ENCODE measurements at regions not wholly inside any gene's neighbourhood (a gene's known extent, or its start where the extent isn't known, plus 50 kb on each side); places are given as distances from the start of the nearest gene placed in this dataset.

DNA sequence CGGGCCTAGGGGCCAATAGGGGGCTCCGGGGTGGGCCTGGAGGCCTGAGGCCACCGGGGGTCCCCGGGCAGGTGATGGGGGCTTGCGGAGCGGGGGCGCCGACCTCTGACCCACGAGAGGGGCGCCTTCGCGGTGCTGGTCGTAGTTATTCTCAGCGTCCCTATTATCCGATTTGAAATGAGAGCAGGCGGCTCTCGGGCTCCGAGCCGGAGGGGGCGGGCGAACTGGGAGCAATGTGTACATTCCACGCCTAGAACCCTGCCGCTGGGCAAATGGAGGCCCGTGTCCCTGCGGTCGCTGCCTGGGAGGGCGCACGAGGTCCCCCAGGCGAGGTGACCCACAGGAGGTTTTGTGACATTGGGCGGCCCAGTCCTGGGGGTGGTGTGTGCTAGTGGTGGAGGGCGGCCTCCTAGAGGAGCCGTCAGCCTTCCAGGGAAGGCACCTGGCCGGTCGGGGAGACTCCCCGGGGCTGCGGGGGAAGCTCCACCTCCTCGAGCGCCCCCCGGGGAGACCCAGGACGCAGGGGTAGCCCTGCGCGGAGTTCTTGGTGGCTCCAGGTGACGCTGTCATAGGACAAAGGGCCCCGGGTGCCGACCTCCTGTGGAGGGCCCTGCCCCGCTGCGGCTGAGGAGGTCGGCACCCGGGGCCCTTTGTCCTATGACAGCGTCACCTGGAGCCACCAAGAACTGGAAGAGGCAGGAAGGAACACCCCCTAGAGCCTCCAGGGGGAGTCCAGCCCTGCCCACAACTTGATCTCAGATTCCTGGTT lies 102.6 kb upstream of the PRKX start:
- Histone ChIP-seq H3K27me3 (ENCODE audit: control insufficient read depth in 4 of 4, insufficient read depth in 4 of 4, low read length in 3 of 4) (no peaks in the 10 kb centered on the region), H3K9ac (ENCODE audit: low read depth in 1 of 2, low read length in 2 of 2) (peak overlapping the region; percentile 3 to 74), H3K27ac (ENCODE audit: low read depth in 1 of 2, low read length in 2 of 2) (peak overlapping the region; percentile 81 to 95), H3K9me3 (ENCODE audit: control insufficient read depth in 4 of 4, low read length in 3 of 4) (no peaks in the 10 kb centered on the region), H3K4me1 (ENCODE audit: control insufficient read depth in 4 of 4, insufficient read depth in 4 of 4, low read length in 3 of 4) (peaks cover 3 to 8% (median 4%) of the 10 kb centered on the region in 4 donors), H3K36me3 (ENCODE audit: control insufficient read depth in 4 of 4, insufficient read depth in 3 of 4, low read depth in 1 of 4, low read length in 3 of 4) (peaks cover 0 to 6% (median under 1%) of the 10 kb centered on the region in 4 donors), H3K4me3 (ENCODE audit: low read depth in 1 of 3, low read length in 3 of 3) (peak overlapping the region; percentile 41 to 63 (median 58))
- TF ChIP-seq HNF4G (IDR thresholded peaks at IDR 0.05) (no peak), HNF4A (conservative IDR thresholded peaks at IDR 0.05) (peak in 1 of 2 donors; percentile 3), YY1 (IDR thresholded peaks at IDR 0.05) (peak; percentile 62), JUND (IDR thresholded peaks at IDR 0.05) (no peak), NR2F2 (IDR thresholded peaks at IDR 0.05) (no peak), GABPA (IDR thresholded peaks at IDR 0.05 in 1 of 2, conservative IDR thresholded peaks at IDR 0.05 in 1 of 2) (no peak), EGR1 (IDR thresholded peaks at IDR 0.05; ENCODE audit: low read depth in 2 of 2) (no peak), RAD21 (IDR thresholded peaks at IDR 0.05) (no peak), RXRA (IDR thresholded peaks at IDR 0.05) (peak; percentile 36 to 44), TAF1 (conservative IDR thresholded peaks at IDR 0.05) (no peak), FOXA2 (IDR thresholded peaks at IDR 0.05) (peak; percentile 7), FOXA1 (IDR thresholded peaks at IDR 0.05) (no peak), SP1 (IDR thresholded peaks at IDR 0.05) (no peak)
- TF ChIP-seq, protein P1, sequence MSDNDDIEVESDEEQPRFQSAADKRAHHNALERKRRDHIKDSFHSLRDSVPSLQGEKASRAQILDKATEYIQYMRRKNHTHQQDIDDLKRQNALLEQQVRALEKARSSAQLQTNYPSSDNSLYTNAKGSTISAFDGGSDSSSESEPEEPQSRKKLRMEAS (IDR thresholded peaks at IDR 0.05), result peak; percentile 17
- TF ChIP-seq, protein P2, sequence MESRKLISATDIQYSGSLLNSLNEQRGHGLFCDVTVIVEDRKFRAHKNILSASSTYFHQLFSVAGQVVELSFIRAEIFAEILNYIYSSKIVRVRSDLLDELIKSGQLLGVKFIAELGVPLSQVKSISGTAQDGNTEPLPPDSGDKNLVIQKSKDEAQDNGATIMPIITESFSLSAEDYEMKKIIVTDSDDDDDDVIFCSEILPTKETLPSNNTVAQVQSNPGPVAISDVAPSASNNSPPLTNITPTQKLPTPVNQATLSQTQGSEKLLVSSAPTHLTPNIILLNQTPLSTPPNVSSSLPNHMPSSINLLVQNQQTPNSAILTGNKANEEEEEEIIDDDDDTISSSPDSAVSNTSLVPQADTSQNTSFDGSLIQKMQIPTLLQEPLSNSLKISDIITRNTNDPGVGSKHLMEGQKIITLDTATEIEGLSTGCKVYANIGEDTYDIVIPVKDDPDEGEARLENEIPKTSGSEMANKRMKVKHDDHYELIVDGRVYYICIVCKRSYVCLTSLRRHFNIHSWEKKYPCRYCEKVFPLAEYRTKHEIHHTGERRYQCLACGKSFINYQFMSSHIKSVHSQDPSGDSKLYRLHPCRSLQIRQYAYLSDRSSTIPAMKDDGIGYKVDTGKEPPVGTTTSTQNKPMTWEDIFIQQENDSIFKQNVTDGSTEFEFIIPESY (IDR thresholded peaks at IDR 0.05), result no peak
- TF ChIP-seq, protein P3, sequence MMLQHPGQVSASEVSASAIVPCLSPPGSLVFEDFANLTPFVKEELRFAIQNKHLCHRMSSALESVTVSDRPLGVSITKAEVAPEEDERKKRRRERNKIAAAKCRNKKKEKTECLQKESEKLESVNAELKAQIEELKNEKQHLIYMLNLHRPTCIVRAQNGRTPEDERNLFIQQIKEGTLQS (IDR thresholded peaks at IDR 0.05), result no peak
- TF ChIP-seq, protein P4, sequence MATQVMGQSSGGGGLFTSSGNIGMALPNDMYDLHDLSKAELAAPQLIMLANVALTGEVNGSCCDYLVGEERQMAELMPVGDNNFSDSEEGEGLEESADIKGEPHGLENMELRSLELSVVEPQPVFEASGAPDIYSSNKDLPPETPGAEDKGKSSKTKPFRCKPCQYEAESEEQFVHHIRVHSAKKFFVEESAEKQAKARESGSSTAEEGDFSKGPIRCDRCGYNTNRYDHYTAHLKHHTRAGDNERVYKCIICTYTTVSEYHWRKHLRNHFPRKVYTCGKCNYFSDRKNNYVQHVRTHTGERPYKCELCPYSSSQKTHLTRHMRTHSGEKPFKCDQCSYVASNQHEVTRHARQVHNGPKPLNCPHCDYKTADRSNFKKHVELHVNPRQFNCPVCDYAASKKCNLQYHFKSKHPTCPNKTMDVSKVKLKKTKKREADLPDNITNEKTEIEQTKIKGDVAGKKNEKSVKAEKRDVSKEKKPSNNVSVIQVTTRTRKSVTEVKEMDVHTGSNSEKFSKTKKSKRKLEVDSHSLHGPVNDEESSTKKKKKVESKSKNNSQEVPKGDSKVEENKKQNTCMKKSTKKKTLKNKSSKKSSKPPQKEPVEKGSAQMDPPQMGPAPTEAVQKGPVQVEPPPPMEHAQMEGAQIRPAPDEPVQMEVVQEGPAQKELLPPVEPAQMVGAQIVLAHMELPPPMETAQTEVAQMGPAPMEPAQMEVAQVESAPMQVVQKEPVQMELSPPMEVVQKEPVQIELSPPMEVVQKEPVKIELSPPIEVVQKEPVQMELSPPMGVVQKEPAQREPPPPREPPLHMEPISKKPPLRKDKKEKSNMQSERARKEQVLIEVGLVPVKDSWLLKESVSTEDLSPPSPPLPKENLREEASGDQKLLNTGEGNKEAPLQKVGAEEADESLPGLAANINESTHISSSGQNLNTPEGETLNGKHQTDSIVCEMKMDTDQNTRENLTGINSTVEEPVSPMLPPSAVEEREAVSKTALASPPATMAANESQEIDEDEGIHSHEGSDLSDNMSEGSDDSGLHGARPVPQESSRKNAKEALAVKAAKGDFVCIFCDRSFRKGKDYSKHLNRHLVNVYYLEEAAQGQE (IDR thresholded peaks at IDR 0.05), result no peak
- TF ChIP-seq, protein P5, sequence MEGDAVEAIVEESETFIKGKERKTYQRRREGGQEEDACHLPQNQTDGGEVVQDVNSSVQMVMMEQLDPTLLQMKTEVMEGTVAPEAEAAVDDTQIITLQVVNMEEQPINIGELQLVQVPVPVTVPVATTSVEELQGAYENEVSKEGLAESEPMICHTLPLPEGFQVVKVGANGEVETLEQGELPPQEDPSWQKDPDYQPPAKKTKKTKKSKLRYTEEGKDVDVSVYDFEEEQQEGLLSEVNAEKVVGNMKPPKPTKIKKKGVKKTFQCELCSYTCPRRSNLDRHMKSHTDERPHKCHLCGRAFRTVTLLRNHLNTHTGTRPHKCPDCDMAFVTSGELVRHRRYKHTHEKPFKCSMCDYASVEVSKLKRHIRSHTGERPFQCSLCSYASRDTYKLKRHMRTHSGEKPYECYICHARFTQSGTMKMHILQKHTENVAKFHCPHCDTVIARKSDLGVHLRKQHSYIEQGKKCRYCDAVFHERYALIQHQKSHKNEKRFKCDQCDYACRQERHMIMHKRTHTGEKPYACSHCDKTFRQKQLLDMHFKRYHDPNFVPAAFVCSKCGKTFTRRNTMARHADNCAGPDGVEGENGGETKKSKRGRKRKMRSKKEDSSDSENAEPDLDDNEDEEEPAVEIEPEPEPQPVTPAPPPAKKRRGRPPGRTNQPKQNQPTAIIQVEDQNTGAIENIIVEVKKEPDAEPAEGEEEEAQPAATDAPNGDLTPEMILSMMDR (IDR thresholded peaks at IDR 0.05; ENCODE audit: low read depth, low read length, missing input control), result no peak
- WGBS, result 4% methylated on average over 50 of the region's 50 CpGs
- peak; percentile 57 for DNase-seq (ENCODE audit: low spot score)

Measured in liver (tissue), 8 donors.